Ishikawa (cell line): ENCODE measurements at regions not wholly inside any gene's neighbourhood (a gene's known extent, or its start where the extent isn't known, plus 50 kb on each side); places are given as distances from the start of the nearest gene placed in this dataset.

ENCODE experiments used
- CREB1 ChIP-seq: IDR thresholded peaks from 2 replicates; pipeline ENCODE4 v1.6.1; 2012; ENCODE audit warnings: low read depth
- EP300 ChIP-seq: IDR thresholded peaks from 2 replicates; pipeline ENCODE4 v1.6.1; 2012; ENCODE audit warnings: borderline replicate concordance
- FOXM1 ChIP-seq: IDR thresholded peaks from 2 replicates; pipeline ENCODE4 v1.6.1; 2012; ENCODE audit warnings: low read depth, borderline replicate concordance
- MAX ChIP-seq: IDR thresholded peaks from 2 replicates; pipeline ENCODE4 v1.6.1; 2012
- NFIC ChIP-seq: IDR thresholded peaks from 2 replicates; pipeline ENCODE4 v1.6.1; 2012
- RAD21 ChIP-seq: IDR thresholded peaks from 2 replicates; pipeline ENCODE4 v1.6.1; 2012; ENCODE audit warnings: low read depth
- REST ChIP-seq: IDR thresholded peaks from 2 replicates; pipeline ENCODE4 v1.6.1; 2012; ENCODE audit warnings: low read depth, mild to moderate bottlenecking
- TAF1 ChIP-seq: IDR thresholded peaks from 2 replicates; pipeline ENCODE4 v1.6.1; 2012; ENCODE audit warnings: low read depth, mild to moderate bottlenecking
- TCF12 ChIP-seq: IDR thresholded peaks from 2 replicates; pipeline ENCODE4 v1.6.1; 2012; ENCODE audit warnings: low read depth
- TEAD4 ChIP-seq: IDR thresholded peaks from 2 replicates; pipeline ENCODE4 v1.6.1; 2012
- YY1 ChIP-seq: IDR thresholded peaks from 2 replicates; pipeline ENCODE4 v1.6.1; 2012; ENCODE audit warnings: low read depth
- ZBTB7A ChIP-seq: IDR thresholded peaks from 2 replicates; pipeline ENCODE4 v1.6.1; 2012; ENCODE audit warnings: low read depth

- TF ChIP-seq RAD21 (no peak), TAF1 (no peak), MAX (no peak), EP300 (no peak), FOXM1 (no peak), TEAD4 (no peak), YY1 (no peak), CREB1 (no peak), TCF12 (no peak), NFIC (no peak), ZBTB7A (no peak), REST (no peak)
Measured at GRCh38 chr9:99406939-99407338, 184.9 kb downstream of the SEC61B start.
